GM11168 (cell line): ENCODE measurements at regions not wholly inside any gene's neighbourhood (a gene's known extent, or its start where the extent isn't known, plus 50 kb on each side); places are given as distances from the start of the nearest gene placed in this dataset.

Experiments
- in situ Hi-C: fragments of 300-500 bp; cut with MboI; formaldehyde crosslinking; loops from one replicate; pipeline ENCODE4 v1.12.0; 2022; ENCODE audit warnings: low sequenced_read_pairs; ENCODE audit not compliant: unreplicated experiment

DNA sequence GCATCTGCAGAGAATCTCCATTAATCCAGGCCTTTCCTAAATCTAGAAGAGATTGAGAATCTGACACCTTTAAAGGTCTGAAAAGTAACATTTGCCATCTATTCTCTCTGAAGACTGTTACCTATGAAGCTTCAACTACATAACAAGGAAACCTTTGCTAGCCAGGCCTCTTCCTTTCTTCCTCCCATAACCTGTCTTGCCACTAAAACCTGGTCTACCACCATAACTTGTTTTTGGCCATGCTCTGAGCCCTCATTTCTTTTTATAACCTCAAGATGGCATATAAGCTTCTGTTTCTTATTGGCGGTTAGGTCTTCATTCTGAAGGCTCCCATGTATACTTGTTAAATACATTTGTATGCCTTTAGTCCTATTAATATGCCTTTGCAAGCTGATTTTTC, 348.4 kb upstream of the MEOX2 start:
- in situ Hi-C loops, result no loop called here

DNA sequence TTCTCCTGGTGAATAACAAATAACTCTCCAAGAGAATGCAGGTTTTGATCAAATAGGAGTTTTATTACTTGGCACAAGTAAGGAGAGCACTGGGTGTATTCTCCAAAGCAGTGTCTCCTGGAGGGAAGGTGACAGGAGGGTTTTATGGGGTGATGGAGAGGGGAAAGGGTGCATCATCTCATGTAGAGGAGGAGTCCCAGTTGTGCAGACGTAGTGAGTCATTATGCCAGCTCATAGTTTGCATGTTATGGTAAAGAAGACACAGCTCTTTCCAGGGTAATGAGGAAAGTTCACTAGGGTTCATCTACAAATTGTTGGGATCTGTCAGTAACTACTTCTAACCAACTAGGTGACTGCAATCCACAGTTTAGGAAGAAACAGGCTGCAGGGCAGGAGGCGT, 347.9 kb upstream of the MEOX2 start:
- in situ Hi-C loops, result no loop called here

DNA sequence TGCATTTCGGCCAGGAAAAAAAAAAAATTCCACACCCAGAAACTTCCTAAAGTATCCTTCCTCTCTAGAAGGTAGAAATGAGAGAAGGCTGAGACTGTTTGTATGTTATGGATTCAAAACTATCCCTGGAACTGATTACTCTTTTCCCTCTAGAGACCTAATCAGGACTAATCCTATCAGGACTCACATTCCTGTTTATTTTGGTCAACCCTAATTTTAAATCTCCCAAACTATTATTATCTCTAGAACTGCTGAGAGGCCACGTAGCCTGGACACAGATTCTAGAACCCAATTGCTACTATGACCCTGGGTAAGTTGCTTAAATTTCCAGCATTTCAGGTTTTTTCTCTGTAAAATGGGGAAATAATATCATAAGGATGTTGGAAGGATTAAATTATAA, 346.8 kb upstream of the MEOX2 start:
- in situ Hi-C loops, result no loop called here

DNA sequence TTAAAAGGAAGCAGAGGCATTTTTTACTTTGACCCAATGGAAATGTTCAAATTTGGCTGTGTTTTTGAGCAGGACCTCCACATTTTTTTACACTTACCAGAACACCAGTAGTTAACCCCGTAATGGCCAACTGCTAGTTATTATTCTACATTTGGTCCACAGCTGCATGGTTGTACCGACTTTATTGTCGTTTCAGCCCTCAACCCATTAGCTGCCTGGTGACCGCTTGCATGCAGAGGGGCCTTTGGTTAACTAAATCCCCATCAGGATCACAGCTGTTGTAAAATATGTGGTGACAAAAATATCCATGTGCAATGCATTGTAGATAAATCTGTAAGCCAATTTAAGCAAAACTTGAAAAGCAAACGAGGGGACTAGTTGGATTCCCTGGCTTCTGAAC, 342.2 kb upstream of the MEOX2 start:
- in situ Hi-C loops, result no loop called here

DNA sequence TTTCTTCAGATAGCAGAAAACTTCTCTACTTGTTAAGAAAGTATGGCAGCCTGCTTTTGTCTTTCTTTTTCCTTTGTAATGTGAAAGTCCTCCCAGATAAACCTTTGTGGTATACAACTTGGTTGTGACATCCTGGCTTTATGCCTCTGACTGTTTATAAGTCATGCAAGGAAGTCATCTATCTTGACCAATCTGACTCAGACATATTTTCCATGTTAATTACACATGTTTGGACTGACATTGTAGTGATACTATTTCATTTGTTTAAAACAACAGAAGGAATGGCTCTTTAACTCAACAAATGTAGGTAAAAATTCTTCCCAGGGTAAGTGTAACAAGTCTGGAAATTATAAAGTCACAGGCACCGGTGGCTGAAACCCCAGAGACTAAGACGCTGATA, 341.6 kb upstream of the MEOX2 start:
- in situ Hi-C loops, result no loop called here

DNA sequence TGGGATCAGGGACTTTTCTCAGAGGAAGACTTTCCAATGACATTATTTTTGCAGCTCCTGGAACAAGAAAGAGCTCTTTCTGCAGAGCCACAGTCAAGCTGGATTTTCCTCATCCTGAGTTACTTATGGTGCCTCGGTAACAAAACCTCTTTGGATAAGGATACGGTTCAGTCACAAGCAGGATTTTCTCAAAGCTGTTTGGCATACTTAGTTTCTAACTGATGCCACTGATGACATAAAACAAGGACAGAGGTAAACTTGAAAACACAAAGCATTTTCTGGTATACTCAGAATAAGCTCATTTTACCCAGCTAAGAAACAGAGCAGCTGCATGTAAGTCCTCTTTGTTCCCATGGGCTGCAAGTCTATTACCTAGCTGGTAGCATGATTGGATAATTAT, 340.9 kb upstream of the MEOX2 start:
- in situ Hi-C loops, result no loop called here

DNA sequence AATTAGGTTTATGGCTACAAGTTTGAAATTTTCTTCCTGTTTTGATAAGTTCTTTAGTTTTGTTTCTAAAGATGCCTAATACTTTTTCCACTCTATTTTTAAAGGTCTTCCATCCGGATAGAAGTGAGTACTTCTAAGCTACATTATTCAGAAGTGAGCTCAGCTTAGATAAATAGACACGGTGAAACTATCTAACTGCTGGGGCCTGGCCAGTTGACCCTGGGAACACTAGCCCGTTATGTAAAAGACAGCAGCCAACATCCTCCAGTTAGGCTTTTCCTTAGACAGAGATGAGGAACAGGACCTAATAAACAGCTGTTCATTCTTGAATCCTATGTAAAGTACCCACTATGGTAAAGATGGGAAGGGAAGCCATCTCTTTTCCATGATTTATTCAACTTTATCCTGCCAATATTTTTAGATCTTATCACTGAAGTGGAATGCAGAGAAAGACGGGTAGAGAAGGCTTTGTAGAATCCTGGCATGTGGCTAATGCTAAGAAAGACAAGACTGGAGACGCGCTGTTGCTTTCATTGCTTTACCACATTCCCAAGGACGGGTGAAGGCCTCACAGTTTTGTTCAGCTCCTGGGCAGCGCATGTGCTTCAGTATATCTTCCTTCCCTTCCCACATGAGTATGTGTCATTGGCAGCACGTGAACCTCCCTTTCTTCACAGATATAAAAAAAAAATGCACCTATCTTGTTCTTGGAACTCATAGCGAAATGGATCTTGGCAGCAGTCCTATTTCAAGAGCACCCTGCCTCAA, 340.0 kb upstream of the MEOX2 start:
- in situ Hi-C loops, result no loop called here

DNA sequence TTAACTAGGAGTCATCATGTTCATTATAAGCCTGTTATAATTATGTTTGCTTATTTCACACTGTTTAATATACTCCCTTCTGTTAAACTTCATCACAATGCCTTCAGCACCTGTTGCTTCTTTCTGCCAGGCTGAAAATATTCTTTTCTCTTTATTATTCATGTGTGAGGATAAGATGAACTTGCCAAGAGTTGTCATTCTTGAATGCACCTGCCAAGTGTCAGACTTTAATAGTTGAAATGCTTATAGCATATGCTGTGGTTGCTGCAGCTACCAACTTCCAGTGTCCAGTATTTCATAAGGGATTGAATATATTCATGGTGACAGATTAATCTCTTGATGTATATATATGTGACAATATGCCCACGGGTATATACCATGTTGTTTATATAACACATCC, 339.2 kb upstream of the MEOX2 start:
- in situ Hi-C loops, result no loop called here

DNA sequence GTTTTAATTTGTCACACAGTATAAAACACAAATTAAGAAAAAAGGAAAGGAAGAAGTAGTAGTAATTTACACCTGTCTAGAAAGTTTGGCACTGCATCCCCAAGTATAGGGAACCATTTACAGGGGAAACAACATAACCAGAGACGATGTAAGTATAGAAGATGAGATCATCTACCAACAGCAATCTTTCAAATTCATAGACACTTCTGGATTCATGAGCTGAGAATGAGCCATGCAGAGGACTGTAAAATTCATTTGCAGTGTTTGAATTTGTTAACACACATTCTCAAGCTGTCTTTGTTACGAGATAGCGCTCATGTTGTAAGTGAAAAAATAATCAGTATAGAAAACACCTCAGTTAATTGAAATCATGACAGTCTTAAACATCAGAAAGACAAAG, 337.0 kb upstream of the MEOX2 start:
- in situ Hi-C loops, result no loop called here

DNA sequence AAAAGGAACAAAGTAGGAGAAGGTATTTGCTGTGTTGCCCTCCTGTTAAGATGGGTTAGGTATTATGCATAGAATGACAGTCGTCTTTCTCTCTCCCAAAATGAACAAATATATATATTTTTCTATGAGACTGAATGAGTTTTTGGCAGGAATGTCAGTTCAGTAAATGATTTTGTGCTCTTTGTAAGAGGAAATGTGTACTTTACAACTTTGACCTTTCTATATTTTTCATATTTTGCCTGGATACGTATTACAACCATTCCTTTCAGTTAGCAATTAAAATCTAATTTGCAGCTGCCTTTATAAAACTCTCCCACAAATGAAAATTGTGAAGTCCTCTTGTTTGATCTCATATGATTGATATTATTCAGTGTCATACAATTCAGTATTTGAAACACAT, 336.6 kb upstream of the MEOX2 start:
- in situ Hi-C loops, result no loop called here

DNA sequence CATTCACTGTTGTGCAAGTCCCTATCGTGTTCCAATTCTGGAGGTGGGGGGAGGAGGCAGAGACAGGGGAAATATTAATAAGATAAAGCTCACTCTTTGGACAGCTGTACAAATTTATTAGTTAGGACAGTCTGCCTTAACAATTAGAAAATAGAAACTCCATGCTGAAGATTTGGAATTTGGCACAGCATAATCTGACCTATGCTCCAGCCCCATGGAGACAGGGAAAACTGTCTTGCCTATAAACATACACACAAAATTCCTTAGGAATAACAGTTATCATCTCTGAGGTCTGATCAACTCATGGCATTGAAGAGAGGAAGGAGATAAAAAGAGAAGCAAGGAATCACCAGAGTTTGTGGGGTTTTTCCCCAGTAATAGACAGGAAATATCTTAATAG, 335.4 kb upstream of the MEOX2 start:
- in situ Hi-C loops, result no loop called here

DNA sequence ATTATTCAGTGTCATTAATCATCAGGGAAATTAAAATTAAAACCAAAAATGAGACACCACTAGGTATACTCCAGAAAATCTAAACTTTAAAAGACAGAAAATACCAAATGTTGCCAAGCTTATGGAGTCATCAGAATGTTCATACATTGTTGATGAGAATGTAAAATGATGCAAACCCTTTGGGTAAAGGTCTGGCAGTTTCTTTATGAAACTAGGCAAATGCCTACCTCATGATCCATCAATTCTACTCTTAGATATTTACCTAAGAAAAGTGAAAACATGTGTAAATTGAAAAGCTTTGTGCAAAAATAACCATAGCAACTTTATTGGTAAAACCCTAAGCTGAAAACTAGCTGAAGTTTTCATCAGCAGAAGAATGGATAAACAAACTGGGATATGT, 329.5 kb upstream of the MEOX2 start:
- in situ Hi-C loops, result no loop called here

DNA sequence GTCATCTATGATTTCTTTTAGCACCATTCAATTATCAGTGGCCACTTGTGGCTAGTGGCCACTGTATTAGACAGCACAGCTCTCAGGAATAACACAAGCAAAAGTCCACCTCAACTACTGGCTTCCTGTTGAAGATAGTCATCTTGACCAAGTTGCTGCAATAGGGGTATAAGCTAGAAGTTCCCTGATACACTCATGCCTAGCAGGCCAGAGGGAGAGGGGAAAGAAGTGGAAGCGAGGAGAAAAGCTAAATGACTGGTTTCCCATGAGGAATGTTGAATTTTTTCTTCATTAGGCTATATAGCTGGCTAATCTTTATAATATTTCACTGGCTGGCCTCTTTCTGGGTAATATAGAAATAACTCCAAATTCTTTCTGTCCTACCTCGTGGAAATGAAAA, 327.5 kb upstream of the MEOX2 start:
- in situ Hi-C loops, result no loop called here

DNA sequence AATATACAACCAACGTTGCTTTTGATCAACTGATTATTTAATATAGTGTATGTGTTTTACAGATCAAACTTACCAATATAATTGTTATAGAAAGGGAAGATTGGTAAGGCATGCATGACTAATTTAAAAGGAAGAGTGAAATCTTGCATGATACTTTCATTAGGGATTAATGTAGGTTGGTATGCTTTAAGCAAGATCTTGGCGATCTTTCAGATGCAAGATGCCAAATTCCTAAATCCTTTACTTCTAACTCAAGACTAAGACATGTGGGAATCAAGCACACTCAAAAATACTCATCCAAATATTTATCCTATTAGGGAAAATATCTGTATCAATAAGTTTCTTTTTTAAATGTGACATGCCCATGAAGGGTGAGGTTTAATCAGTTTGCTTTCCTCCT, 321.4 kb upstream of the MEOX2 start:
- in situ Hi-C loops, result no loop called here

DNA sequence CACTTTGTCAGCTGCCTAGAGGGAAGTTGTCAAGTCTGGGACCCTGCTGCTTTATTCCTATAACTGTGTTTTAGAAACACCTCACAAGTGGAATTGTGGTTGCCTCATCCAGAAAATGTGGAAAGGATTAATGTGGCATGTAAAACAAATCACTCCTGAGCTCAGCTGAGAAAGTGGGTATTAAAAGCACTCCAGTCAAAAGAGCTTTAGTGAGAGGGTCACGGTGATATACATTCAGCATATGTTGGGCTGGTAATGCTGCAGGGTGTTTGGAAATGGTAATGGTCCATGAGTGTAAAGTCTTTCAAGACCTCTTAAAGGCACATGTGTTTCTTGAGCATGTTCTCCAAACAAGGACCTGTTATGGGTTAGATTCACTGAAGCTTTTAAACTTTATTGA, 318.2 kb upstream of the MEOX2 start:
- in situ Hi-C loops, result no loop called here

DNA sequence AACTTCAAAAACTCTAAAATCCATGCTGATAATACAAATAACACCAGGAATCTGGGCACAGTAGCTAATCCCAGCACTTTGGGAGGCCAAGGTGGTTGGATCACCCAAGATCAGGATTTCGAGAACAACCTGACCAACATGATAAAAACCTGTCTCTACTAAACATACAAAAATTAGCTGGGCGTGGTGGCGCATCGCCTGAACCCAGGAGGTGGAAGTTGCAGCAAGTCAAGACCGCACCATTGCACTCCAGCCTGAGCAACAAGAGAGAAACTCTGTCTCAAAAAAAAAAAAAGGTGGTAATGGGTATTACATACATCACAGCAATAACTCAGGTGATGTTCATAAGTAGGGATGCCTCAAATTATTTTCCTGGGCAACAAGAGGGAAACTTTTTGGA, 315.0 kb upstream of the MEOX2 start:
- in situ Hi-C loops, result no loop called here

DNA sequence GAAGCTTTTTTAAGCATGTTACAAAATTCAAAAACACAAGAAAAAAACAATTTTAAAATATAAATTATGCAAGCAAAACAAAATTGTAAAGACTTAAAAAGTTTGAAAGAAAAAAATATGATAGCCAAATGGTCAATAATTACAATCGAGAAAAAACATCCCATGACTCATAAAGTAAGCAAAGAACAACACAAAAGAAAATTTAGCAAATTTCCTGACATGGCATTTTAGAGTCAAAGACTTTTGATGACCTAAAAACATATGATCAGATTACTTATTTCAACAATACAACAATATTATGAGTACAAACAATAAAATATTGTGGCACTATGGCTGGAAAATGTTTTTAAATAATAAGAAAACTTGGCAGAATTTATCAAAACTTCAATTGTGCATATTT, 312.1 kb upstream of the MEOX2 start:
- in situ Hi-C loops, result no loop called here

DNA sequence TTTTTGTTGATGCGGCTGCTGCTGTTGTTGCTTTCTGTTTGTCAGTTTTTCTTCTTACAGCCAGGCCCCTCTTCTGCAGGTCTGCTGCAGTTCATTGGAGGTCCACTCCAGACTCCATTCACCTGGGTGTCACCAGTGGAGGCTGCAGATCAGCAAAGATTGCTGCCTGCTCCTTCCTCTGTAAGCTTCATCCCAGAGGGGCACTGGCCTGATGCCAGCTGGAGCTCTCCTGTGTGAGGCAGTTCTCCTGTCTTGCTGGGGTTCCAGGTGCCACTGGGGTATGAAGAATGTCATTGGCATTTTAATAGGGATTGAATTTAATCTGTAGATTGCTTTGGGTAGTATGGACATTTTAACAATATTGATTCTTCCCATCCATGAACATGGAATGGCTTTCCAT, 308.5 kb upstream of the MEOX2 start:
- in situ Hi-C loops, result no loop called here

DNA sequence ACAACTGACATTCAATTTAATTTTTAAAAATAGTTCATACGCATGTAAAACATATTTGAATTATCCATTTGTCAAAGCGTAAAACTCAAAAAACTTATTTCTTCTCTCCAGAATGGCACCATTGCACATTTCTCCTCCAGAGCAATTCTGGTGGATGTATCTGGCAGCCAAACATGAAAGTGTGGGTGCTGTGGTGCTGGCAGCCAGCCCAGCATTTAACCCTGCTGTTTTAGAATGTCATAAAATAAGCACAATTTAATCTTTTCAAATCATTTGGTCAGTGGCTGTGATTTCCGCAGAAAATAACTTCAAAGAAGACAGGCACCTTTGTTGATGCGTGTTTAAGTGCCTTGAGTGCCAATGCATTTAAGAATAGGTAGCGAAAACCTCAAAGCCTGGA, 302.7 kb upstream of the MEOX2 start:
- in situ Hi-C loops, result no loop called here

DNA sequence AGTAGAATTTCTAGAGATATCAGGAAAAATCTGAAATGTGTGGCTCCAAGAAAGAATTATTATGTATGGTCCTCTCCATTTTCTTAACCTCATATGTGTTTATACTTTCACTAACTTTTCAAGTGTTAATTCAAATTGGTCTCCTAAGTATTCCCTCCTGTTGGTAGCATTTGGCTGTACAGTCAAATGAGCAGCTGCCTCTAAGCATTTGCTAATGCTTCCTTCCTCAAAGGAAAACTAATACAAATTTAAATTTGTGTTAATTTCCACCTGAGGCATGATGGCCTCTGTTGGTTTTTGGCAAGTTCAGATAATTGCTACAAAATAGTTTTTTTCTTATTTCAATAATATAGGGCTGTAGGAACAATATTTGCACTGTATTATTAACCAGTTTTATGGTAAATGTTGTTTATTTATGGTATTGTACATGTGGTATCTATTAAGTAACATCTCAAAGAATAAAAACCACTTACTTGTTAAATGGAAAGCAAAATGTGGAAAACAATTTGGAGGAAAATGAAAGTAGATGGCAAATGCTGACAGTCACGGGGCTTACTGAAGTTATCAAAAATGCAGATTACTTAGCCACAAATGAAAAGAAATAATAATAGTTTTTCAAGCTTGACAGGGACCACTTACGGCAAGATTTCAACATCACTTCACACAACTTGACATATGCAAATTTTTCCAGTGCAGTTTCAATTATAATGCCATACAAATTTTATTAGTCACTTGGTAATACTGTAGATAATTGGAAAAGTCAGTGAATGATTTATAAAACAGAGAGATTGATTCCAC, 299.3 kb upstream of the MEOX2 start:
- in situ Hi-C loops, result no loop called here

DNA sequence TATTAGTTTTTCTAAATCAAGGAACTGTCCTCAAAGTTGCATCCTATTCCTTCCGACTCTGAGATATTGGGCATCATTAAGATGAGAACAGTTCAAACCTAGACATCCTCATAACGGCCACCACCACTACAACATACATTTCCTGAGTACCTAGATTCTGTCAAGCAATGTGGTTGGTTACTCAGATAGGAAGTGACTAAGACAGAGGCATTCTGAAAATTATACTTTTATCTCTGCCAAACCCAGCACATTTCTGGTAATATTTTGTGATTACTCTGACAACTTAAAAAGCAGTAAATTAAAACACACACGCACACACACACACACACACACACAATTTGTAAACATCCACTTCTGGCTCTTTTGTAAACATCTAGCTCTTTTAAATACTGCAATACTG, 291.2 kb upstream of the MEOX2 start:
- in situ Hi-C loops, result no loop called here

DNA sequence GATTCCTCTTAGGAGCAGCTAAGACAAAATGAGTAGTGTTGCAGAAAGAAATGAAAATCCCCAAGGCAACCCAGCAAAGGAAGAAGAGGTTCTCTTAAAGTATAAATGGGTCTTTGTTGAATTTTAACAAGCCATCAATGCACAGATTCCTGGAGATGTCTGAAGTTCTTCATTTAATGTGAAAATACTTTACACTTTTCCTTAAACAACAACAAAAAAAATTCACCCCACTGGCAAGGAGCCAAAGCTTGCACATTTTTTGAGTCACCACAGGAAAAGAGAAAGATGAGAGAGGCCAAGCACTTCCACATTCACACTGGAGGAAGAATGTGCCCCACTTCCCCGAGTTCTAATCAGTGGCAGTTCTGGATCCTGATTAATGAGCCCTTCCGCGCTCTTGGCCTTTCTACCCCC, 286.4 kb upstream of the MEOX2 start:
- in situ Hi-C loops, result no loop called here
